Motor neuron (in vitro differentiated cells): ENCODE measurements at regions not wholly inside any gene's neighbourhood (a gene's known extent, or its start where the extent isn't known, plus 50 kb on each side); places are given as distances from the start of the nearest gene placed in this dataset.
"Not testable (repeated sequence)": the region's sequence is repeated elsewhere in the genome, so short reads cannot be mapped to it uniquely, and the experiment has no call there.

Experiments
- ATAC-seq, 8 experiments: fragments of 200-7000 bp; cut with Tn5 transposase; replicated peaks in 6 of 8; 2 replicates each; pipeline ENCODE4 v1.8.0; 2021; ENCODE audit warnings: mild to moderate bottlenecking in 8 of 8, moderate library complexity in 8 of 8
- H3K27ac ChIP-seq, 2 donors: fragments of 250-450 bp; sonication (Bioruptor Pico); 2 replicates each; pipeline ENCODE4 v1.9.0; 2021; ENCODE audit warnings: antibody characterized with exemption in 2 of 2, mild to moderate bottlenecking in 2 of 2, moderate library complexity in 1 of 2
- H3K4me1 ChIP-seq, 2 donors: fragments of 250-450 bp; sonication (Bioruptor Pico); replicated peaks in 1 of 2; 2 replicates each; pipeline ENCODE4 v1.6.1; 2021; ENCODE audit warnings: antibody characterized with exemption in 2 of 2, mild to moderate bottlenecking in 2 of 2, moderate library complexity in 1 of 2
- H3K4me3 ChIP-seq, 5 donors: fragments of 250-450 bp; sonication (Bioruptor Pico); 2 replicates each; pipeline ENCODE4 v1.9.0; 2021; ENCODE audit warnings: antibody characterized with exemption in 5 of 5, mild to moderate bottlenecking in 5 of 5, moderate library complexity in 4 of 5
- whole genome bisulfite sequencing, 10 experiments: fragments of 450-650 bp; shearing (Covaris generic); methylation state at CpG; one replicate each; pipeline ENCODE4 v1.0.0; 2022; 5-methylcytosine and 5-hydroxymethylcytosine counted together
- in situ Hi-C, 9 experiments: fragments of 400-800 bp; cut with MboI; loops; one replicate each; pipeline ENCODE4 v1.15.0; 2021; ENCODE audit warnings: low sequenced_read_pairs in 9 of 9, low pct_unique_long_range_greater_than_20kb in 2 of 9; ENCODE audit not compliant: unreplicated experiment in 9 of 9

- H3K4me3 ChIP-seq, H3K27ac ChIP-seq, H3K4me1 ChIP-seq, in situ Hi-C loops, ATAC-seq: not testable (repeated sequence)
- WGBS, 10 experiments: 100% methylated on average over 1 of the region's 1 CpG; no CpG with 5 or more reads in 9 of the 10 experiments
These were observed 71.4 kb upstream of the TSC22D1 start for GRCh38 chr13:44647560-44647959.

- in situ Hi-C loops: no loop called here
- ATAC-seq: no peak
- 57 to 100% (median 88%) methylated on average over 1 to 4 of the region's 4 CpGs; no CpG with 5 or more reads in 3 of the 10 experiments for WGBS, 10 experiments
These were observed 69.9 kb upstream of the TSC22D1 start for GRCh38 chr13:44646044-44646443.

GRCh38 chr13:44643256-44643655, 67.1 kb upstream of the TSC22D1 start:
- Histone ChIP-seq H3K4me3 (no peak overlapping the region), H3K27ac (no peak overlapping the region), H3K4me1 (peaks cover 2 to 3% of the 10 kb centered on the region in 2 donors)
- no peak for ATAC-seq
- 71 to 100% (median 96%) methylated on average over 1 to 6 of the region's 7 CpGs; no CpG with 5 or more reads in 2 of the 10 experiments for WGBS, 10 experiments
- in situ Hi-C loops: no loop called here

More at GRCh38 chr13:44646044-44646443, 69.9 kb upstream of the TSC22D1 start:
- no peak overlapping the region for H3K27ac ChIP-seq
- no peak overlapping the region for H3K4me3 ChIP-seq
- peaks cover 9 to 10% of the 10 kb centered on the region in 2 donors for H3K4me1 ChIP-seq

DNA sequence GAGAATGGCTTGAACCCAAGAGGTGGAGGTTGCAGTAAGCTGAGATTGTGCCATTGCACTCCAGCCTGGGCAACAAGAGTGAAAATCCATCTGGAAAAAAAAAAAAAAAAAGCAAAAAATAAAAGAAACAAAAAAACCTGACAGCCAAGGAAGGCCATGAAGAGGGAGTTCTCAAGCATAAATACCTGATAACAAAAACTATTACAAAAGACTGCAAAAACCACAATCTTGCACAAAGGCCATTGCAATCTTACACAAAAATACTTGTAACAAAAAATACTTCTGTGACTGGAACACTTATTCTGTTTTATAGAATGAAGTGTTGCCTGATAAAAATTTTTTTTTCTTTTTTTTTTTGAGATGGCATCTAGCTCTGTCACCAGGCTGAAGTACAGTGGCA, 61.5 kb upstream of the TSC22D1 start:
- Histone ChIP-seq H3K4me3 (no peak overlapping the region), H3K27ac (no peak overlapping the region), H3K4me1 (no peaks in the 10 kb centered on the region)
- ATAC-seq: no peak
- in situ Hi-C loops: no loop called here

DNA sequence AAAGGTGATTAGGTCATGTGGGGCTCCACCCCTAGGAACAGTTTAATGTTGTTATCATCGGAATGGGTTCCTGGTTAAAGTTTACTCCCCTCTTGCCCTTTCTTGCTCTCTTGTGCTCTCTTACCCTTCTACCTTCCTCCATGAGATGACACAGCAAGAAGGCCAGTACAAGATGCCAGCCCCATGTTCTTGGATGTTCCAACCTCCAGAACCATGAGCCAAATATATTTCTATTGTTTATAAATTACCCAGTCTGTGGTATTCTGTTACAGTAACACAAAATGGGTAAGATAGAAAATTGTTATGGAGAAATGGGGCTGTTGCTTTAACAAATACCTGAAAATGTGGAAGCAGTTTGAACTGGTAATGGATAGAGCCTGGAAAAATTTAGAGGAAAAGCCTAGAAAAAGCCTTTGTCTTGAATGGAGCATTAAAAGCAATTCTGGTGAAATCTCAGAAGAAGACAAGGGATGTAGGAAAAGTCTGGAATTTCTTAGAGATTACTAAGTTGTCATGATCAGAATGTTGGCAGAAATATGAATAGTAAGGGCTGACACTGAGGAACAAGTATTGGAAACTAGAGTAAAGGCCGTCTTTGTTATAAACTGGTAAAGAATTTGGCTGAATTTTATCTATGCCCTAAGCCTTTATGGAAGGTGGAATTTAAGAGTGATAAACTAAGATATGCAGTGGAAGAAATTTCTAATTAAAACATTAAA, 53.5 kb upstream of the TSC22D1 start:
- Histone ChIP-seq H3K4me3 (no peak overlapping the region), H3K4me1 (no peaks in the 10 kb centered on the region), H3K27ac (no peak overlapping the region)
- in situ Hi-C loops: no loop called here
- WGBS, 10 experiments: 0 to 100% (median 70%) methylated on average over 1 to 2 of the region's 2 CpGs; no CpG with 5 or more reads in 1 of the 10 experiments
- ATAC-seq: no peak

- H3K27ac ChIP-seq, H3K4me1 ChIP-seq, ATAC-seq, H3K4me3 ChIP-seq, in situ Hi-C loops: not testable (repeated sequence)
These were observed 52.7 kb upstream of the TSC22D1 start for GRCh38 chr13:44628826-44629225.

DNA sequence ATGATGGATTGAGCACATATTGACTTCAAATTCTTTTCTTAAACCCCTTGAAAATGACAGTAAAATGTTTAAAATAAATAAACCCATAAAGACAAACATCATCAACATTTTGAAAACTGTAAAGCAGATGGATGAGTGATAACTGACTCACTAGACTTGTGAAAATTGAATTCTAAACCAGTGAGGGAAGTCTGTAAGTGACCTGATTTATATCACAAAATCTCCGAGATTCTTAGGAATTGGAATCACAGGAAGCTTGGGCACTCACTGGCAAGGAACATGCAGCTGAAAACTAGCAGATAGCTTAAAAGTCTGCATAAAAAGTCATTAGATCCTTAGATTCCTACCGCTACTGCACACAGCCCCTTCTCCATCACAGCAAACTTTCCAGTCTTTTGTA, 51.3 kb upstream of the TSC22D1 start:
- ATAC-seq: no peak
- H3K27ac ChIP-seq: no peak overlapping the region

DNA sequence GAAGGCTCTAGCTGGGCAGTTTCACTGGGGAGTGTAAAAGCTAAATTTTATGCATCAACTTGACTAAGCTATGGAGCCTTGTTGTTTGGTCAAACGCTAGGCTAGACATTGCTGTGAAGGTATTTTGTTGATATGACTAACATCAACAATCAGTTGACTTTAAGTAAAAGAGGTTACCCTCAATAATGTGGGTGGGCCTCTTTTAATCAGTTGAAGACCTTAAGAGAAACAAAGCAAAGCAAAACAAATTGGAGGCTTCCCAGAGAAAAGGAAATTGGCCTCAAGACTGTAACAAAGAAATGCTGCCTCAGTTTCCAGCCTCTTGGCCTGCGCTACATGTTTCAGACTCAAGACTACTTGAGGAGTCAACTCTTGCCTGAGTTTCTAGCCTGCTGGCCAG, 50.0 kb upstream of the TSC22D1 start:
- WGBS, 10 experiments: 67 to 100% (median 94%) methylated on average over 1 to 2 of the region's 2 CpGs; no CpG with 5 or more reads in 1 of the 10 experiments
- Histone ChIP-seq H3K4me3 (no peak overlapping the region), H3K27ac (no peak overlapping the region), H3K4me1 (peaks cover 12 to 14% of the 10 kb centered on the region in 2 donors)
- in situ Hi-C loops: no loop called here
- no peak for ATAC-seq

More for the DNA sequence above, 51.3 kb upstream of the TSC22D1 start:
- WGBS, 10 experiments: 0 to 100% (median 100%) methylated on average over 1 to 2 of the region's 2 CpGs; no CpG with 5 or more reads in 3 of the 10 experiments
- Histone ChIP-seq H3K4me3 (no peak overlapping the region), H3K4me1 (peaks cover 2 to 5% of the 10 kb centered on the region in 2 donors)
- in situ Hi-C loops: no loop called here
